K562 (cell line): ENCODE measurements at regions not wholly inside any gene's neighbourhood (a gene's known extent, or its start where the extent isn't known, plus 50 kb on each side); places are given as distances from the start of the nearest gene placed in this dataset.

ENCODE experiments used
- ATAC-seq: fragments of 200-7000 bp; cut with Tn5 transposase; 3 replicates; pipeline ENCODE4 v1.9.1; 2020; ENCODE audit warnings: moderate library complexity
- BruUV-seq: library from RNA; stranded (reverse); fragments of 400-500 nt; replicated peaks from 2 replicates; lab custom pipeline; 2021; lab: Mats Ljungman, UMichigan
- CTCF ChIA-PET: fragments of 300-600 bp; formaldehyde crosslinking; extraction: SDS; loops from one replicate; lab custom pipeline; 2021; ENCODE audit warnings: low intra/inter-chr PET ratio; lab: Yijun Ruan, JAX
- POLR2A ChIA-PET: fragments of 300-600, 350-650 bp; sonication (Branson Sonifier 250); formaldehyde crosslinking; extraction: SDS; loops from one replicate; lab custom pipeline; 2021; ENCODE audit warnings: antibody characterized with exemption, inconsistent platforms; lab: Yijun Ruan, JAX
- DNase-seq, 4 experiments: peaks; one replicate each; pipeline versions ENCODE4 v3.0.0 to v3.0.0-alpha.2; 2011 to 2018; ENCODE audit warnings: low spot score in 3 of 4, mixed read lengths in 3 of 4; ENCODE audit errors: extremely low read depth in 1 of 4
- FAIRE-seq: peaks from 2 replicates; lab custom pipeline; 2011; peaks lifted over from hg19 to GRCh38; lab: Jason Lieb, UNC
- H2AFZ ChIP-seq: 2 replicates; pipeline ENCODE4 v1.6.0; 2011; ENCODE audit warnings: low read depth, low read length, control low read depth, inconsistent platforms
- H3K27ac ChIP-seq: fragments of 200-600 bp; 3 replicates; pipeline ENCODE4 v1.8.0; 2011; ENCODE audit warnings: low read depth, mild to moderate bottlenecking, control low read depth, inconsistent platforms, low read length, moderate library complexity, mixed read lengths; ENCODE audit errors: extremely low read depth
- H3K27me3 ChIP-seq, 2 experiments: fragments of 300-600 bp in 1 of 2; 2 replicates in 1 of 2; 3 replicates in 1 of 2; pipeline versions ENCODE4 v1.6.0 to v1.8.0; 2011; ENCODE audit warnings: inconsistent platforms in 2 of 2, low read length in 2 of 2, mild to moderate bottlenecking in 1 of 2, mixed read lengths in 1 of 2, moderate library complexity in 1 of 2; ENCODE audit not compliant: control insufficient read depth in 2 of 2, insufficient read depth in 2 of 2
- H3K36me3 ChIP-seq: fragments of 300-600 bp; 3 replicates; pipeline ENCODE4 v1.8.0; 2011; ENCODE audit warnings: mild to moderate bottlenecking, low read length, inconsistent platforms; ENCODE audit not compliant: control insufficient read depth, insufficient read depth
- H3K4me1 ChIP-seq, 2 experiments: fragments of 200-600 bp in 1 of 2; replicated peaks in 1 of 2; 2 replicates in 1 of 2; 3 replicates in 1 of 2; pipeline versions ENCODE4 v1.5.1 to v1.8.0; 2011; ENCODE audit warnings: inconsistent platforms in 2 of 2, low read length in 2 of 2, mild to moderate bottlenecking in 1 of 2, mixed read lengths in 1 of 2, moderate library complexity in 1 of 2; ENCODE audit not compliant: control insufficient read depth in 2 of 2, insufficient read depth in 2 of 2
- H3K4me2 ChIP-seq: 2 replicates; pipeline ENCODE4 v1.6.1; 2011; ENCODE audit warnings: low read length, control low read depth, inconsistent platforms, mixed read lengths; ENCODE audit not compliant: insufficient read depth
- H3K4me3 ChIP-seq: fragments of 200-600 bp; sonication (generic), shearing (Covaris generic); 2 replicates; pipeline ENCODE4 v1.5.1; 2016; ENCODE audit warnings: control low read depth, inconsistent platforms
- H3K79me2 ChIP-seq: fragments of 200-600 bp; 3 replicates; pipeline ENCODE4 v1.8.0; 2011; ENCODE audit warnings: low read length, inconsistent platforms; ENCODE audit not compliant: control insufficient read depth, insufficient read depth
- H3K9ac ChIP-seq, 2 experiments: 2 replicates each; pipeline versions ENCODE4 v1.6.0 to v1.6.1; 2011; ENCODE audit warnings: low read depth in 2 of 2, low read length in 2 of 2, control low read depth in 1 of 2, inconsistent platforms in 1 of 2, mild to moderate bottlenecking in 1 of 2, mixed read lengths in 1 of 2; ENCODE audit not compliant: insufficient read depth in 1 of 2
- H3K9me1 ChIP-seq: one replicate; pipeline ENCODE4 v1.6.0; 2011; ENCODE audit warnings: inconsistent platforms, mild to moderate bottlenecking, low read length, moderate library complexity; ENCODE audit not compliant: control insufficient read depth, insufficient read depth
- H3K9me3 ChIP-seq: replicated peaks from 2 replicates; pipeline ENCODE4 v1.5.1; 2011; ENCODE audit warnings: low read depth, low read length, inconsistent platforms; ENCODE audit not compliant: control insufficient read depth, insufficient read depth
- H4K20me1 ChIP-seq: replicated peaks from 2 replicates; pipeline ENCODE4 v1.6.1; 2011; ENCODE audit warnings: low read length, inconsistent platforms, mixed read lengths; ENCODE audit not compliant: control insufficient read depth, insufficient read depth
- ARID3B ChIP-seq: fragments of 250-450 bp; sonication (Bioruptor Pico); IDR thresholded peaks from 2 replicates; pipeline ENCODE4 v1.4.0; 2020; ENCODE audit warnings: borderline replicate concordance
- ATF4 ChIP-seq: fragments of 450-650 bp; formaldehyde crosslinking; IDR thresholded peaks from 2 replicates; pipeline ENCODE4 v1.4.0; 2022; ENCODE audit warnings: mild to moderate bottlenecking, moderate library complexity
- CEBPB ChIP-seq: fragments of 450-650 bp; IDR thresholded peaks from 2 replicates; pipeline ENCODE4 v1.6.1; 2016; ENCODE audit warnings: missing genetic modification characterization, missing compliant biosample characterization
- DNMT1 ChIP-seq: fragments of 450-650 bp; IDR thresholded peaks from 2 replicates; pipeline ENCODE4 v1.6.1; 2016; ENCODE audit warnings: antibody characterized with exemption, mild to moderate bottlenecking
- E4F1 ChIP-seq: fragments of 250-450 bp; sonication (Bioruptor Pico); IDR thresholded peaks from 2 replicates; pipeline ENCODE4 v1.5.0; 2021; ENCODE audit warnings: mild to moderate bottlenecking, borderline replicate concordance
- ETV5 ChIP-seq: sonication (generic); formaldehyde crosslinking; IDR thresholded peaks from 2 replicates; pipeline ENCODE4 v1.4.0; 2020; ENCODE audit warnings: low read depth, mild to moderate bottlenecking, missing genetic modification reagents
- HDAC2 ChIP-seq: fragments of 450-650 bp; IDR thresholded peaks from 2 replicates; pipeline ENCODE4 v1.6.1; 2016; ENCODE audit warnings: mild to moderate bottlenecking
- NR3C1 ChIP-seq: sonication (generic); formaldehyde crosslinking; IDR thresholded peaks from 2 replicates; pipeline ENCODE4 v1.8.1; 2022; ENCODE audit warnings: missing genetic modification reagents
- POLR2G ChIP-seq: fragments of 200-400 bp; formaldehyde crosslinking; IDR thresholded peaks from 2 replicates; pipeline ENCODE4 v1.6.1; 2017; ENCODE audit warnings: low read depth, mild to moderate bottlenecking, antibody characterized with exemption, low read length, moderate library complexity
- PPARD ChIP-seq: fragments of 250-450 bp; sonication (Bioruptor Pico); IDR thresholded peaks from 2 replicates; pipeline ENCODE4 v1.8.0; 2022; ENCODE audit warnings: inconsistent platforms, mild to moderate bottlenecking, moderate library complexity
- TARDBP ChIP-seq: fragments of 450-650 bp; IDR thresholded peaks from 2 replicates; pipeline ENCODE4 v1.6.1; 2016
- ZBED1 ChIP-seq: IDR thresholded peaks from 2 replicates; pipeline ENCODE4 v1.6.1; 2014
- ZNF584 ChIP-seq: fragments of 200-800 bp; sonication (Bioruptor generic); IDR thresholded peaks from 2 replicates; pipeline ENCODE4 v1.6.1; 2016; ENCODE audit warnings: low read depth, mild to moderate bottlenecking, missing genetic modification characterization, missing compliant biosample characterization
- ZNF778 ChIP-seq: fragments of 450-650 bp; formaldehyde crosslinking; IDR thresholded peaks from 2 replicates; pipeline ENCODE4 v1.4.0; 2020; ENCODE audit warnings: mild to moderate bottlenecking, moderate library complexity
- in situ Hi-C: fragments of 300-500 bp; cut with MboI; formaldehyde crosslinking; loops from 4 replicates; pipeline ENCODE4 v1.15.0; 2018; ENCODE audit warnings: inconsistent platforms, mixed read lengths
- intact Hi-C: fragments of 100-400 bp; cut with micrococcal nuclease; formaldehyde crosslinking; loops from 2 replicates; pipeline ENCODE4 v1.14.2; 2022
- TF ChIP-seq, protein P1 (sequence below): fragments of 450-650 bp; IDR thresholded peaks from 2 replicates; pipeline ENCODE4 v1.6.1; 2017; ENCODE audit warnings: antibody characterized with exemption, mild to moderate bottlenecking

- TF ChIP-seq ATF4 (no peak), ZBED1 (no peak)
- TF ChIP-seq, all 486 proteins: peak for 0
Observed at GRCh38 chr4:152138451-152138850, 377.6 kb upstream of the GATB start (continued).

DNA sequence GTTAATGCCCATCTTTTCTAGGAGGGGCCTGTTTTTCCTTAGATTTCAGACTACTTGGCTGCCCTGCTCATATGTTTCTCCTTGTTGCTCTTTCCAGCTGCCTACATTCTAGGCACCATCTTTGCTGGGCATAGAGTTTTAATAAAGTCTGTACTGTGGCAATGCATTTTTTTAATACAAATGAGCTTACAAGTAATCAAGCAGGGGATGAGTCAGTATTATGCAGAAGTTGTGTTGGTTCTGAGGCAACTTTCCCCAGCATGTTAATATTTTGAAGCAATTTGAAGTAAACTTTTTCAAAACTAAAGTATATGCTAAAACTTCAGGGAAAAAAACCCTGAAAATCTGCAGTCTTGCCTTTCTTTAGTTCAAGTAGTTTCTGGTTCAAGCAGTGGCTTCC is 372.0 kb upstream of the GATB start:
- ChIA-PET CTCF (no interaction called here), POLR2A (no interaction called here)
- TF ChIP-seq, protein P1, sequence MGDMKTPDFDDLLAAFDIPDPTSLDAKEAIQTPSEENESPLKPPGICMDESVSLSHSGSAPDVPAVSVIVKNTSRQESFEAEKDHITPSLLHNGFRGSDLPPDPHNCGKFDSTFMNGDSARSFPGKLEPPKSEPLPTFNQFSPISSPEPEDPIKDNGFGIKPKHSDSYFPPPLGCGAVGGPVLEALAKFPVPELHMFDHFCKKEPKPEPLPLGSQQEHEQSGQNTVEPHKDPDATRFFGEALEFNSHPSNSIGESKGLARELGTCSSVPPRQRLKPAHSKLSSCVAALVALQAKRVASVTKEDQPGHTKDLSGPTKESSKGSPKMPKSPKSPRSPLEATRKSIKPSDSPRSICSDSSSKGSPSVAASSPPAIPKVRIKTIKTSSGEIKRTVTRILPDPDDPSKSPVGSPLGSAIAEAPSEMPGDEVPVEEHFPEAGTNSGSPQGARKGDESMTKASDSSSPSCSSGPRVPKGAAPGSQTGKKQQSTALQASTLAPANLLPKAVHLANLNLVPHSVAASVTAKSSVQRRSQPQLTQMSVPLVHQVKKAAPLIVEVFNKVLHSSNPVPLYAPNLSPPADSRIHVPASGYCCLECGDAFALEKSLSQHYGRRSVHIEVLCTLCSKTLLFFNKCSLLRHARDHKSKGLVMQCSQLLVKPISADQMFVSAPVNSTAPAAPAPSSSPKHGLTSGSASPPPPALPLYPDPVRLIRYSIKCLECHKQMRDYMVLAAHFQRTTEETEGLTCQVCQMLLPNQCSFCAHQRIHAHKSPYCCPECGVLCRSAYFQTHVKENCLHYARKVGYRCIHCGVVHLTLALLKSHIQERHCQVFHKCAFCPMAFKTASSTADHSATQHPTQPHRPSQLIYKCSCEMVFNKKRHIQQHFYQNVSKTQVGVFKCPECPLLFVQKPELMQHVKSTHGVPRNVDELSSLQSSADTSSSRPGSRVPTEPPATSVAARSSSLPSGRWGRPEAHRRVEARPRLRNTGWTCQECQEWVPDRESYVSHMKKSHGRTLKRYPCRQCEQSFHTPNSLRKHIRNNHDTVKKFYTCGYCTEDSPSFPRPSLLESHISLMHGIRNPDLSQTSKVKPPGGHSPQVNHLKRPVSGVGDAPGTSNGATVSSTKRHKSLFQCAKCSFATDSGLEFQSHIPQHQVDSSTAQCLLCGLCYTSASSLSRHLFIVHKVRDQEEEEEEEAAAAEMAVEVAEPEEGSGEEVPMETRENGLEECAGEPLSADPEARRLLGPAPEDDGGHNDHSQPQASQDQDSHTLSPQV = no peak
- no peak for TF ChIP-seq ETV5
- TF ChIP-seq HDAC2 = no peak
- no peak for TF ChIP-seq E4F1 (CRISPR knock-in tag)
- TF ChIP-seq TARDBP = no peak
- no peak for TF ChIP-seq PPARD (CRISPR knock-in tag)
- no peak for TF ChIP-seq ZNF584
- TF ChIP-seq DNMT1 = no peak
- TF ChIP-seq CEBPB = no peak
- TF ChIP-seq NR3C1 (CRISPR knock-in tag) = no peak
- TF ChIP-seq ARID3B (CRISPR knock-in tag) = no peak
- TF ChIP-seq ZNF778 (CRISPR knock-in tag) = no peak
- no peak for TF ChIP-seq POLR2G

More for the DNA sequence above, 372.0 kb upstream of the GATB start:
- DNase-seq = no peak
- no peaks in the 10 kb centered on the region for H3K27me3 ChIP-seq
- no peaks in the 10 kb centered on the region for H3K36me3 ChIP-seq
- no peaks in the 10 kb centered on the region for H4K20me1 ChIP-seq
- no peaks in the 10 kb centered on the region for H3K9me3 ChIP-seq
- no peak for ATAC-seq
- in situ Hi-C loops = no loop called here
- intact Hi-C loops = no loop called here
- H3K9me1 ChIP-seq = no peaks in the 10 kb centered on the region
- H3K27ac ChIP-seq = no peak overlapping the region
- H3K79me2 ChIP-seq = no peaks in the 10 kb centered on the region
- no peak overlapping the region for H3K4me3 ChIP-seq
- H3K9ac ChIP-seq = no peak overlapping the region
- no peak overlapping the region for H3K4me2 ChIP-seq
- H2AFZ ChIP-seq = no peak overlapping the region
- H3K4me1 ChIP-seq = no peaks in the 10 kb centered on the region
- FAIRE-seq = no peak
- BruUV-seq = no TSS peak
